Spleen (tissue), 7 donors: ENCODE measurements at regions not wholly inside any gene's neighbourhood (a gene's known extent, or its start where the extent isn't known, plus 50 kb on each side); places are given as distances from the start of the nearest gene placed in this dataset.

Source experiments
- CTCF ChIP-seq, 11 experiments: fragments of 200-600 bp in 7 of 11; fragments of 450-650 bp in 4 of 11; sonication (generic) in 4 of 11; IDR thresholded peaks in 8 of 11; conservative IDR thresholded peaks in 3 of 11; 1 replicate in 7 of 11; 2 replicates in 4 of 11; pipeline versions ENCODE4 v1.4.0 to v1.8.0; 2016 to 2021; ENCODE audit warnings: antibody characterized with exemption in 11 of 11, inconsistent platforms in 4 of 11, mild to moderate bottlenecking in 1 of 11
- POLR2AphosphoS5 ChIP-seq, 3 donors: sonication (generic); formaldehyde crosslinking; IDR thresholded peaks; one replicate each; pipeline ENCODE4 v1.5.1; 2017; ENCODE audit warnings: antibody characterized with exemption in 3 of 3
- donor health status: DM: no; HTN: no; CAD: no; lungs with moderate emphysema.
- donor health status: DM: no; HTN: no; CAD: no.
- donor health status: DM: no; HTN: no; CAD: no.

GRCh38 chr4:59805176-59805575, 1395.0 kb upstream of the ADGRL3 start:
- TF ChIP-seq CTCF (IDR thresholded peaks at IDR 0.05 in 8 of 11, conservative IDR thresholded peaks at IDR 0.05 in 3 of 11) (no peak), POLR2AphosphoS5 (IDR thresholded peaks at IDR 0.05) (no peak)
